Spleen (tissue), 11 donors: ENCODE measurements at regions not wholly inside any gene's neighbourhood (a gene's known extent, or its start where the extent isn't known, plus 50 kb on each side); places are given as distances from the start of the nearest gene placed in this dataset.

Source experiments
- DNase-seq: peaks from one replicate; pipeline ENCODE4 v3.0.0-alpha.2; 2020
- H3K27ac ChIP-seq, 8 donors: fragments of 200-600 bp; sonication (generic) in 7 of 8; 1 replicate in 4 of 8; 2 replicates in 4 of 8; pipeline versions ENCODE4 v1.5.0 to v1.8.0; 2016 to 2021; ENCODE audit warnings: inconsistent platforms in 4 of 8, mild to moderate bottlenecking in 4 of 8, moderate library complexity in 1 of 8
- H3K27me3 ChIP-seq, 7 donors: fragments of 200-600 bp; sonication (generic) in 6 of 7; replicated peaks in 1 of 7; 1 replicate in 4 of 7; 2 replicates in 3 of 7; pipeline versions ENCODE4 v1.5.0 to v1.8.0; 2016 to 2021; ENCODE audit warnings: inconsistent platforms in 3 of 7, mild to moderate bottlenecking in 1 of 7
- H3K36me3 ChIP-seq, 6 donors: fragments of 200-600 bp; sonication (generic) in 5 of 6; 1 replicate in 4 of 6; 2 replicates in 2 of 6; pipeline versions ENCODE4 v1.5.0 to v1.8.0; 2016 to 2021; ENCODE audit warnings: inconsistent platforms in 2 of 6
- H3K4me1 ChIP-seq, 6 donors: fragments of 200-600 bp; sonication (generic) in 5 of 6; 1 replicate in 3 of 6; 2 replicates in 3 of 6; pipeline versions ENCODE4 v1.5.0 to v1.8.0; 2016 to 2021; ENCODE audit warnings: inconsistent platforms in 3 of 6
- H3K4me3 ChIP-seq, 8 donors: fragments of 200-600 bp; sonication (generic) in 7 of 8; 1 replicate in 4 of 8; 2 replicates in 4 of 8; pipeline versions ENCODE4 v1.5.0 to v1.8.0; 2016 to 2021; ENCODE audit warnings: inconsistent platforms in 4 of 8, mild to moderate bottlenecking in 4 of 8, moderate library complexity in 2 of 8
- H3K9me3 ChIP-seq, 8 donors: fragments of 200-600 bp; sonication (generic) in 7 of 8; 1 replicate in 4 of 8; 2 replicates in 4 of 8; pipeline versions ENCODE4 v1.5.0 to v1.8.0; 2016 to 2021; ENCODE audit warnings: inconsistent platforms in 4 of 8
- CTCF ChIP-seq, 11 experiments: fragments of 200-600 bp in 7 of 11; fragments of 450-650 bp in 4 of 11; sonication (generic) in 4 of 11; IDR thresholded peaks in 8 of 11; conservative IDR thresholded peaks in 3 of 11; 1 replicate in 7 of 11; 2 replicates in 4 of 11; pipeline versions ENCODE4 v1.4.0 to v1.8.0; 2016 to 2021; ENCODE audit warnings: antibody characterized with exemption in 11 of 11, inconsistent platforms in 4 of 11, mild to moderate bottlenecking in 1 of 11
- POLR2A ChIP-seq, 3 donors: fragments of 450-650 bp; IDR thresholded peaks; one replicate each; pipeline ENCODE4 v1.5.1; 2017; ENCODE audit warnings: antibody characterized with exemption in 3 of 3, mild to moderate bottlenecking in 1 of 3
- POLR2AphosphoS5 ChIP-seq, 3 donors: sonication (generic); formaldehyde crosslinking; IDR thresholded peaks; one replicate each; pipeline ENCODE4 v1.5.1; 2017; ENCODE audit warnings: antibody characterized with exemption in 3 of 3
- WGBS, 5 donors: extraction: QIAGEN DNeasy Blood & Tissue Kit in 3 of 5; methylation state at CpG; one replicate each; pipeline versions ENCODE4 v1.1.5 to v1.1.7; 2013 to 2018; 5-methylcytosine and 5-hydroxymethylcytosine counted together
- intact Hi-C: fragments of 100-400 bp; cut with DNase I; formaldehyde crosslinking; loops from one replicate; pipeline ENCODE4 v1.15.0; 2023; ENCODE audit warnings: low total_unique reads
- donor health status: healthy with polysubstance abuse.
- donor health status: DM: no; HTN: no; CAD: no; lungs with moderate emphysema.
- donor health status: DM: no; HTN: no; CAD: no.
- donor health status: Bipolar disorder and iron deficiency.
- donor health status: healthy.
- donor health status: DM: no; HTN: no; CAD: no.
- donor health status: DM: yes; HTN: yes; CAD: no.

- no peak for DNase-seq
- intact Hi-C loops: no loop called here
- TF ChIP-seq CTCF (IDR thresholded peaks at IDR 0.05 in 8 of 11, conservative IDR thresholded peaks at IDR 0.05 in 3 of 11) (no peak), POLR2AphosphoS5 (IDR thresholded peaks at IDR 0.05) (no peak), POLR2A (IDR thresholded peaks at IDR 0.05) (no peak)
- H3K4me1 ChIP-seq: no peaks in the 10 kb centered on the region
- 87 to 95% (median 88%) methylated on average over 4 of the region's 4 CpGs for WGBS, 5 donors
- H3K4me3 ChIP-seq: no peak overlapping the region
- H3K36me3 ChIP-seq: no peaks in the 10 kb centered on the region
- no peak overlapping the region for H3K27ac ChIP-seq
- H3K9me3 ChIP-seq: peaks cover 0 to 18% (median 3%) of the 10 kb centered on the region in 8 donors
- no peaks in the 10 kb centered on the region for H3K27me3 ChIP-seq
These were observed 1010.8 kb upstream of the EYS start for GRCh38 chr6:66717801-66718200.

GRCh38 chr6:66699385-66699784, 992.4 kb upstream of the EYS start:
- peaks cover 0 to 22% (median 7%) of the 10 kb centered on the region in 8 donors for H3K9me3 ChIP-seq
- H3K27ac ChIP-seq: no peak overlapping the region
- H3K36me3 ChIP-seq: no peaks in the 10 kb centered on the region
- 62 to 84% (median 74%) methylated on average over 1 of the region's 1 CpG for WGBS, 5 donors
- TF ChIP-seq POLR2A (IDR thresholded peaks at IDR 0.05): no peak
- no peak for TF ChIP-seq POLR2AphosphoS5 (IDR thresholded peaks at IDR 0.05)
- TF ChIP-seq CTCF (IDR thresholded peaks at IDR 0.05 in 8 of 11, conservative IDR thresholded peaks at IDR 0.05 in 3 of 11): no peak
- no peaks in the 10 kb centered on the region for H3K4me1 ChIP-seq
- no peaks in the 10 kb centered on the region for H3K27me3 ChIP-seq
- DNase-seq: no peak
- intact Hi-C loops: no loop called here
- no peak overlapping the region for H3K4me3 ChIP-seq

- no peak for DNase-seq
- intact Hi-C loops: no loop called here
- Histone ChIP-seq H3K9me3 (peaks cover 0 to 17% (median 4%) of the 10 kb centered on the region in 8 donors), H3K36me3 (no peaks in the 10 kb centered on the region), H3K27ac (no peak overlapping the region), H3K27me3 (no peaks in the 10 kb centered on the region), H3K4me1 (no peaks in the 10 kb centered on the region), H3K4me3 (no peak overlapping the region)
- WGBS, 5 donors: 87 to 94% (median 93%) methylated on average over 4 of the region's 4 CpGs
- TF ChIP-seq CTCF (IDR thresholded peaks at IDR 0.05 in 8 of 11, conservative IDR thresholded peaks at IDR 0.05 in 3 of 11) (no peak), POLR2A (IDR thresholded peaks at IDR 0.05) (no peak), POLR2AphosphoS5 (IDR thresholded peaks at IDR 0.05) (no peak)
These were observed 982.6 kb upstream of the EYS start for GRCh38 chr6:66689608-66690007.

- no peak for DNase-seq
These were observed 980.6 kb upstream of the EYS start for GRCh38 chr6:66687611-66688140.

More at GRCh38 chr6:66687611-66688140, 980.6 kb upstream of the EYS start:
- intact Hi-C loops: no loop called here
- TF ChIP-seq CTCF (IDR thresholded peaks at IDR 0.05 in 8 of 11, conservative IDR thresholded peaks at IDR 0.05 in 3 of 11) (no peak), POLR2AphosphoS5 (IDR thresholded peaks at IDR 0.05) (no peak), POLR2A (IDR thresholded peaks at IDR 0.05) (no peak)
- Histone ChIP-seq H3K9me3 (peaks cover 0 to 28% (median 4%) of the 10 kb centered on the region in 8 donors), H3K4me1 (no peaks in the 10 kb centered on the region), H3K4me3 (no peak overlapping the region), H3K36me3 (no peaks in the 10 kb centered on the region), H3K27me3 (no peaks in the 10 kb centered on the region), H3K27ac (no peak overlapping the region)
- 34 to 55% (median 49%) methylated on average over 3 of the region's 3 CpGs for WGBS, 5 donors
